ENCODE measurements at regions not wholly inside any gene's neighbourhood (a gene's known extent, or its start where the extent isn't known, plus 50 kb on each side); places are given as distances from the start of the nearest gene placed in this dataset.

DNA sequence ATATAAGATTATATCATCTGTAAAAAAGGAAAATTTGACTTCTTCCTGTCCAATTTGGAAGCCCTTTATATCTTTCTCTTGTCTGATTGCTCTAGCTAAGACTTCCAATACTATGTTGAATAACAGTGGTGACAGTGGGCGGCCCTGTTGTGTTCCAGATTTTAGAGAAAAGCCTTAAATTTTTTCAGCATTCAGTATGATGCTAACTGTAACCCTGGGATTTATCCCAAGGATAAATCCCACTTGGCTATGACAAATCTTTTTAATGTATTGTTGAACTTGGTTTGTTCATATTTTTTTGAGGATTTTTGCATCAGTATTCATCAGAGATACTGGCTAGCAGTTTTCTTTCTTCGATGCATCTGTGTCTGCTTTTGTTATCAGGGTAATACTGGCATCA lies 217.2 kb upstream of the ARSJ start:
- no peak overlapping the region for H2BK12ac ChIP-seq (ENCODE audit: low read length in 2 of 2)
- no peak overlapping the region for H3K4ac ChIP-seq (ENCODE audit: low read depth in 1 of 2, low read length in 2 of 2)
- H2AFZ ChIP-seq (ENCODE audit: low read depth, low read length) = no peak overlapping the region
- H3K27ac ChIP-seq (ENCODE audit: low read length, poor library complexity, severe bottlenecking) = no peak overlapping the region
- H3K14ac ChIP-seq (ENCODE audit: low read length in 2 of 2) = no peak overlapping the region
- H2BK5ac ChIP-seq (ENCODE audit: low read depth, low read length, poor library complexity, severe bottlenecking) = no peak overlapping the region
- H3K79me1 ChIP-seq (replicated peaks; ENCODE audit: low read length, poor library complexity, severe bottlenecking) = no peaks in the 10 kb centered on the region
- no peaks in the 10 kb centered on the region for H3K9me3 ChIP-seq (ENCODE audit: control insufficient read depth, low read length)
- H3K23ac ChIP-seq (ENCODE audit: low read length in 2 of 2) = no peak overlapping the region
- H4K91ac ChIP-seq (ENCODE audit: low read length) = no peak overlapping the region
- H2AK5ac ChIP-seq (ENCODE audit: low read length, severe bottlenecking) = no peak overlapping the region
- H2BK15ac ChIP-seq (ENCODE audit: low read depth, poor library complexity, severe bottlenecking) = no peak overlapping the region
- no peaks in the 10 kb centered on the region for H3K4me1 ChIP-seq (ENCODE audit: control insufficient read depth, insufficient read depth, low read depth, low read length)
- no peak overlapping the region for H3K4me3 ChIP-seq (ENCODE audit: insufficient read depth in 1 of 2, low read depth in 1 of 2, low read length in 2 of 2)
- DNase-seq = no peak
- H3K27me3 ChIP-seq (ENCODE audit: control insufficient read depth in 1 of 2, insufficient read depth in 1 of 2, low read length in 2 of 2) = no peaks in the 10 kb centered on the region
- no peak overlapping the region for H3K9ac ChIP-seq (ENCODE audit: low read length)
- H3K4me2 ChIP-seq (ENCODE audit: low read length, poor library complexity, severe bottlenecking) = no peak overlapping the region
- no peak overlapping the region for H2BK120ac ChIP-seq (ENCODE audit: low read depth, low read length)
- 100% methylated on average over 1 of the region's 2 CpGs for WGBS
- no peaks in the 10 kb centered on the region for H3K36me3 ChIP-seq (ENCODE audit: control insufficient read depth in 1 of 2, insufficient read depth in 2 of 2, low read depth in 1 of 2, low read length in 2 of 2)
- no peak overlapping the region for H3K18ac ChIP-seq (ENCODE audit: low read depth in 1 of 2, low read length in 2 of 2)
- no peak overlapping the region for H4K8ac ChIP-seq (ENCODE audit: low read length)

DNA sequence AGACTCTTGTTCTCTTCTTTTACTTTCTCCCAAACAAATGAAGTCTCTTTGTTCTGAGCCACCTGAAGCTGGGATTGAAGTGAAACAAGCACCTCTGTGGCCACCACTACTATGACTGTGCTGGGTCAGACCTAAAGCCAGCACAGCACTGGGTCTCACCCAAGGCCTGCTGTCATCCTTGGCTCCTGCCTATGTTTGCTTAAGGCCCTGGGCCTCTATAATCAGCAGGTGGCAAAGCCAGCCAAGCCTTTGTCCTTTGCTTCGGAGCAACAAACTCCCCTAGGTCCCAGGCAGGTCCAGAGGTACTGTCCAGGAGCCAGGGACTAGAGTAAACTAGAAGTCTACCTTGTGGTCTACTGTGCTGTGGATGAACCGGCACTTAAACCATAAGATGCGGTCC lies 220.6 kb upstream of the ARSJ start:
- Histone ChIP-seq H3K18ac (ENCODE audit: low read depth in 1 of 2, low read length in 2 of 2) (no peak overlapping the region), H3K36me3 (ENCODE audit: control insufficient read depth in 1 of 2, insufficient read depth in 2 of 2, low read depth in 1 of 2, low read length in 2 of 2) (no peaks in the 10 kb centered on the region), H2BK120ac (ENCODE audit: low read depth, low read length) (no peak overlapping the region), H4K91ac (ENCODE audit: low read length) (no peak overlapping the region), H2AK5ac (ENCODE audit: low read length, severe bottlenecking) (no peak overlapping the region), H3K9me3 (ENCODE audit: control insufficient read depth, low read length) (no peaks in the 10 kb centered on the region), H2BK12ac (ENCODE audit: low read length in 2 of 2) (no peak overlapping the region), H3K4me1 (ENCODE audit: control insufficient read depth, insufficient read depth, low read depth, low read length) (no peaks in the 10 kb centered on the region), H2BK15ac (ENCODE audit: low read depth, poor library complexity, severe bottlenecking) (no peak overlapping the region), H3K4me2 (ENCODE audit: low read length, poor library complexity, severe bottlenecking) (no peak overlapping the region), H3K14ac (ENCODE audit: low read length in 2 of 2) (no peak overlapping the region), H3K79me1 (replicated peaks; ENCODE audit: low read length, poor library complexity, severe bottlenecking) (no peaks in the 10 kb centered on the region), H3K9ac (ENCODE audit: low read length) (no peak overlapping the region), H2AFZ (ENCODE audit: low read depth, low read length) (no peak overlapping the region), H3K23ac (ENCODE audit: low read length in 2 of 2) (no peak overlapping the region), H3K27ac (ENCODE audit: low read length, poor library complexity, severe bottlenecking) (no peak overlapping the region), H3K4me3 (ENCODE audit: insufficient read depth in 1 of 2, low read depth in 1 of 2, low read length in 2 of 2) (no peak overlapping the region), H2BK5ac (ENCODE audit: low read depth, low read length, poor library complexity, severe bottlenecking) (no peak overlapping the region), H3K27me3 (ENCODE audit: control insufficient read depth in 1 of 2, insufficient read depth in 1 of 2, low read length in 2 of 2) (no peaks in the 10 kb centered on the region), H4K8ac (ENCODE audit: low read length) (no peak overlapping the region), H3K4ac (ENCODE audit: low read depth in 1 of 2, low read length in 2 of 2) (no peak overlapping the region)
- DNase-seq = no peak
- WGBS = 95% methylated on average over 3 of the region's 3 CpGs

DNA sequence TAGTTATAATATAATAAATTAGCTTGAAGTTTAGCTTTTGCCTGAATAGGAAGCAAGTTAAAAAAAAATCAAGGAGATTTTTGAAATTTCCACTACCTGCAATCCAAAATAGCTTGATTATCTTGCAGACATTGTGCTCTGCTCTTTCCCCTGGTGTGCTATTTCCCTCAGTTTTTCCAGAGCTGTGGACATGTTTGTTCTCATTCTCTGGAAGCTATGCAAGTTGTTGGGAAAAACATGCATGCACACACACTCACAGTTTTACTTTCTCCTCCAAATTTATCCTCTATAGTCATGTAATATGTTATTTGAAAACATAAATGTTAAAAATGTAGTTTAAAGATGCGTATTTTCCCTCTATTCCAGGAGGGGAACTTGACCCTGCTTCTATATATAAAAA lies 225.8 kb upstream of the ARSJ start:
- no peak for DNase-seq
- no peak overlapping the region for H3K4ac ChIP-seq (ENCODE audit: low read depth in 1 of 2, low read length in 2 of 2)
- no peak overlapping the region for H2AK5ac ChIP-seq (ENCODE audit: low read length, severe bottlenecking)
- no peaks in the 10 kb centered on the region for H3K79me1 ChIP-seq (replicated peaks; ENCODE audit: low read length, poor library complexity, severe bottlenecking)
- no peak overlapping the region for H3K4me2 ChIP-seq (ENCODE audit: low read length, poor library complexity, severe bottlenecking)
- no peak overlapping the region for H2BK5ac ChIP-seq (ENCODE audit: low read depth, low read length, poor library complexity, severe bottlenecking)
- no peak overlapping the region for H3K9ac ChIP-seq (ENCODE audit: low read length)
- no peak overlapping the region for H4K91ac ChIP-seq (ENCODE audit: low read length)
- H3K4me3 ChIP-seq (ENCODE audit: insufficient read depth in 1 of 2, low read depth in 1 of 2, low read length in 2 of 2) = no peak overlapping the region
- no peak overlapping the region for H4K8ac ChIP-seq (ENCODE audit: low read length)
- H3K36me3 ChIP-seq (ENCODE audit: control insufficient read depth in 1 of 2, insufficient read depth in 2 of 2, low read depth in 1 of 2, low read length in 2 of 2) = no peaks in the 10 kb centered on the region
- H3K4me1 ChIP-seq (ENCODE audit: control insufficient read depth, insufficient read depth, low read depth, low read length) = peaks cover 2% of the 10 kb centered on the region
- H3K14ac ChIP-seq (ENCODE audit: low read length in 2 of 2) = no peak overlapping the region
- H3K23ac ChIP-seq (ENCODE audit: low read length in 2 of 2) = no peak overlapping the region
- H3K27ac ChIP-seq (ENCODE audit: low read length, poor library complexity, severe bottlenecking) = no peak overlapping the region
- no peak overlapping the region for H2AFZ ChIP-seq (ENCODE audit: low read depth, low read length)
- no peak overlapping the region for H2BK120ac ChIP-seq (ENCODE audit: low read depth, low read length)
- no peak overlapping the region for H2BK12ac ChIP-seq (ENCODE audit: low read length in 2 of 2)
- no CpG with 5 or more reads among the region's 1 CpG for WGBS
- H3K27me3 ChIP-seq (ENCODE audit: control insufficient read depth in 1 of 2, insufficient read depth in 1 of 2, low read length in 2 of 2) = no peaks in the 10 kb centered on the region
- H3K9me3 ChIP-seq (ENCODE audit: control insufficient read depth, low read length) = no peaks in the 10 kb centered on the region
- H2BK15ac ChIP-seq (ENCODE audit: low read depth, poor library complexity, severe bottlenecking) = no peak overlapping the region
- H3K18ac ChIP-seq (ENCODE audit: low read depth in 1 of 2, low read length in 2 of 2) = no peak overlapping the region

DNA sequence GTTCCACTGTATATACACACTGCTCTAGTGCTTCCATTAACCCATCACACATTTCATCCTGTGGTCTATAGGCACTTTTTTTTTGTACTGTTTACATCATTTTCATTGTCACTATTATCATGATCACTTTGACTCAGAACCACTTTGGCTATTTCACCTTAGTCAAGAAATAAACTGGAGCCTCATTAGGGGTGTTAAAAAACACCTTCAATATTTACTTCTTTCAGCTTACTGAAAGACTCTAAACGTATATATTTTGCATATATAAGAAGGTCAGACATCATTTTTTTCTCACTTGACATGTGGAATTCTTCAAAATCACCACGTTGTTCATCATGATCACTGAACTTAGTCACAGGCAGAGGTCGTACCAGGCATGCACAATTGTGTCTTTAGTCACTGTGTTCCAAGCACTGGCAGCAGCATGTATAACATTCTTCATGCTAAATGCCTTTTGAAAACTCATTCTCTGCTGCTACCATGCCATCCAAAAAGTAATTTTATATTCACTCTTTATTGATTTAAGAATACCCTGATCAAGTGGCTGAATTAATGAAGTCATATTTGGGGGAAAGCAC lies 229.2 kb upstream of the ARSJ start:
- H3K36me3 ChIP-seq (ENCODE audit: control insufficient read depth in 1 of 2, insufficient read depth in 2 of 2, low read depth in 1 of 2, low read length in 2 of 2) = no peaks in the 10 kb centered on the region
- H3K27ac ChIP-seq (ENCODE audit: low read length, poor library complexity, severe bottlenecking) = no peak overlapping the region
- H3K9ac ChIP-seq (ENCODE audit: low read length) = no peak overlapping the region
- WGBS = 40% methylated on average over 3 of the region's 3 CpGs
- no peak overlapping the region for H2BK12ac ChIP-seq (ENCODE audit: low read length in 2 of 2)
- no peak overlapping the region for H3K23ac ChIP-seq (ENCODE audit: low read length in 2 of 2)
- H2AK5ac ChIP-seq (ENCODE audit: low read length, severe bottlenecking) = no peak overlapping the region
- H2BK120ac ChIP-seq (ENCODE audit: low read depth, low read length) = no peak overlapping the region
- no peak overlapping the region for H3K14ac ChIP-seq (ENCODE audit: low read length in 2 of 2)
- no peaks in the 10 kb centered on the region for H3K27me3 ChIP-seq (ENCODE audit: control insufficient read depth in 1 of 2, insufficient read depth in 1 of 2, low read length in 2 of 2)
- H2BK15ac ChIP-seq (ENCODE audit: low read depth, poor library complexity, severe bottlenecking) = no peak overlapping the region
- no peak overlapping the region for H3K4me3 ChIP-seq (ENCODE audit: insufficient read depth in 1 of 2, low read depth in 1 of 2, low read length in 2 of 2)
- no peak overlapping the region for H3K4me2 ChIP-seq (ENCODE audit: low read length, poor library complexity, severe bottlenecking)
- H3K4ac ChIP-seq (ENCODE audit: low read depth in 1 of 2, low read length in 2 of 2) = no peak overlapping the region
- no peak overlapping the region for H4K91ac ChIP-seq (ENCODE audit: low read length)
- H3K4me1 ChIP-seq (ENCODE audit: control insufficient read depth, insufficient read depth, low read depth, low read length) = peaks cover 2% of the 10 kb centered on the region
- no peak overlapping the region for H4K8ac ChIP-seq (ENCODE audit: low read length)
- H2AFZ ChIP-seq (ENCODE audit: low read depth, low read length) = no peak overlapping the region
- DNase-seq = no peak
- H2BK5ac ChIP-seq (ENCODE audit: low read depth, low read length, poor library complexity, severe bottlenecking) = no peak overlapping the region
- H3K18ac ChIP-seq (ENCODE audit: low read depth in 1 of 2, low read length in 2 of 2) = no peak overlapping the region
- no peaks in the 10 kb centered on the region for H3K79me1 ChIP-seq (replicated peaks; ENCODE audit: low read length, poor library complexity, severe bottlenecking)
- H3K9me3 ChIP-seq (ENCODE audit: control insufficient read depth, low read length) = no peaks in the 10 kb centered on the region

All from mesenchymal stem cell (in vitro differentiated cells and primary cell).